ENCODE measurements at regions not wholly inside any gene's neighbourhood (a gene's known extent, or its start where the extent isn't known, plus 50 kb on each side); places are given as distances from the start of the nearest gene placed in this dataset.

- no peak for TF ChIP-seq CTCF (IDR thresholded peaks at IDR 0.05; ENCODE audit: insufficient read depth, low read length)
These were observed 417.3 kb downstream of the DMAC1 start for GRCh38 chr9:7382304-7382703.

GRCh38 chr9:7377489-7377888, 422.1 kb downstream of the DMAC1 start:
- no peak for DNase-seq (ENCODE audit: low read depth)
- TF ChIP-seq CTCF (IDR thresholded peaks at IDR 0.05; ENCODE audit: insufficient read depth, low read length): no peak
- H3K4me3 ChIP-seq (ENCODE audit: low read depth, low read length): no peak overlapping the region

More at GRCh38 chr9:7382304-7382703, 417.3 kb downstream of the DMAC1 start:
- H3K4me3 ChIP-seq (ENCODE audit: low read depth, low read length): no peak overlapping the region
- no peak for DNase-seq (ENCODE audit: low read depth)

GRCh38 chr9:7376833-7377232, 422.7 kb downstream of the DMAC1 start:
- H3K4me3 ChIP-seq (ENCODE audit: low read depth, low read length): no peak overlapping the region
- TF ChIP-seq CTCF (IDR thresholded peaks at IDR 0.05; ENCODE audit: insufficient read depth, low read length): no peak
- DNase-seq (ENCODE audit: low read depth): no peak

GRCh38 chr9:7376213-7376612, 423.4 kb downstream of the DMAC1 start:
- TF ChIP-seq CTCF (IDR thresholded peaks at IDR 0.05; ENCODE audit: insufficient read depth, low read length): no peak
- no peak overlapping the region for H3K4me3 ChIP-seq (ENCODE audit: low read depth, low read length)
- no peak for DNase-seq (ENCODE audit: low read depth)

- no peak overlapping the region for H3K4me3 ChIP-seq (ENCODE audit: low read depth, low read length)
- DNase-seq (ENCODE audit: low read depth): no peak
- TF ChIP-seq CTCF (IDR thresholded peaks at IDR 0.05; ENCODE audit: insufficient read depth, low read length): no peak
These were observed 424.5 kb downstream of the DMAC1 start for GRCh38 chr9:7375013-7375511.

- DNase-seq (ENCODE audit: low read depth): peak; percentile 10
- no peak for TF ChIP-seq CTCF (IDR thresholded peaks at IDR 0.05; ENCODE audit: insufficient read depth, low read length)
- H3K4me3 ChIP-seq (ENCODE audit: low read depth, low read length): no peak overlapping the region
These were observed 428.6 kb downstream of the DMAC1 start for GRCh38 chr9:7370988-7371387.

- DNase-seq (ENCODE audit: low read depth): peak; percentile 3
- TF ChIP-seq CTCF (IDR thresholded peaks at IDR 0.05; ENCODE audit: insufficient read depth, low read length): no peak
- H3K4me3 ChIP-seq (ENCODE audit: low read depth, low read length): no peak overlapping the region
These were observed 429.2 kb downstream of the DMAC1 start for GRCh38 chr9:7370381-7370780.

Data from fibroblast of the aortic adventitia (primary cell).